SK-N-SH treated with all-trans-retinoic acid at 6 μM for 48 hours (cell line): ENCODE measurements at regions not wholly inside any gene's neighbourhood (a gene's known extent, or its start where the extent isn't known, plus 50 kb on each side); places are given as distances from the start of the nearest gene placed in this dataset.

ENCODE experiments used
- ATAC-seq: fragments of 200-7000 bp; cut with Tn5 transposase; 3 replicates; pipeline ENCODE4 v1.9.1; 2020; ENCODE audit warnings: mild to moderate bottlenecking, moderate library complexity
- ARNTL ChIP-seq: fragments of 450-650 bp; formaldehyde crosslinking; IDR thresholded peaks from 2 replicates; pipeline ENCODE4 v1.5.0; 2020; ENCODE audit warnings: low read depth, mild to moderate bottlenecking, moderate library complexity, borderline replicate concordance
- BACH2 ChIP-seq: fragments of 250-450 bp; sonication (Bioruptor Pico); IDR thresholded peaks from 2 replicates; pipeline ENCODE4 v1.9.0; 2021; ENCODE audit warnings: mild to moderate bottlenecking, borderline replicate concordance
- CSDC2 ChIP-seq: fragments of 250-450 bp; sonication (Bioruptor Pico); IDR thresholded peaks from 2 replicates; pipeline ENCODE4 v1.5.0; 2020; ENCODE audit warnings: mild to moderate bottlenecking, moderate library complexity
- ESRRG ChIP-seq: fragments of 250-450 bp; sonication (Bioruptor Pico); IDR thresholded peaks from 2 replicates; pipeline ENCODE4 v1.6.1; 2021; ENCODE audit warnings: mild to moderate bottlenecking
- GLIS3 ChIP-seq: fragments of 250-450 bp; sonication (Bioruptor Pico); IDR thresholded peaks from 2 replicates; pipeline ENCODE4 v1.5.0; 2020; ENCODE audit warnings: mild to moderate bottlenecking, moderate library complexity
- ISL1 ChIP-seq: fragments of 250-450 bp; sonication (Bioruptor Pico); IDR thresholded peaks from 2 replicates; pipeline ENCODE4 v2.1.2; 2022; ENCODE audit warnings: mild to moderate bottlenecking, moderate library complexity
- OSR1 ChIP-seq: fragments of 250-450 bp; sonication (Bioruptor Pico); IDR thresholded peaks from 2 replicates; pipeline ENCODE4 v1.8.0; 2022; ENCODE audit warnings: moderate library complexity, mild to moderate bottlenecking, inconsistent platforms
- RARB ChIP-seq: fragments of 250-450 bp; sonication (Bioruptor Pico); IDR thresholded peaks from 2 replicates; pipeline ENCODE4 v1.8.0; 2021; ENCODE audit warnings: mild to moderate bottlenecking, moderate library complexity
- SNAI2 ChIP-seq: fragments of 250-450 bp; sonication (Bioruptor Pico); IDR thresholded peaks from 2 replicates; pipeline ENCODE4 v1.5.0; 2020; ENCODE audit warnings: mild to moderate bottlenecking, moderate library complexity
- TCF4 ChIP-seq: fragments of 250-450 bp; sonication (Bioruptor Pico); IDR thresholded peaks from 2 replicates; pipeline ENCODE4 v1.8.0; 2021; ENCODE audit warnings: mild to moderate bottlenecking, moderate library complexity, borderline replicate concordance
- TOX ChIP-seq: fragments of 250-450 bp; sonication (Bioruptor Pico); IDR thresholded peaks from 2 replicates; pipeline ENCODE4 v1.8.0; 2021; ENCODE audit warnings: mild to moderate bottlenecking, moderate library complexity, borderline replicate concordance
- ZC3H10 ChIP-seq: fragments of 250-450 bp; sonication (Bioruptor Pico); IDR thresholded peaks from 2 replicates; pipeline ENCODE4 v1.5.1; 2021; ENCODE audit warnings: mild to moderate bottlenecking, moderate library complexity
- ZFP3 ChIP-seq: fragments of 250-450 bp; sonication (Bioruptor Pico); IDR thresholded peaks from 2 replicates; pipeline ENCODE4 v1.5.0; 2020; ENCODE audit warnings: mild to moderate bottlenecking, moderate library complexity
- ZFP30 ChIP-seq: fragments of 450-650 bp; formaldehyde crosslinking; IDR thresholded peaks from 2 replicates; pipeline ENCODE4 v1.5.0; 2022; ENCODE audit warnings: mild to moderate bottlenecking, moderate library complexity
- ZNF565 ChIP-seq: fragments of 450-650 bp; formaldehyde crosslinking; conservative IDR thresholded peaks from 2 replicates; pipeline ENCODE4 v1.5.0; 2020; ENCODE audit warnings: low read depth, mild to moderate bottlenecking, moderate library complexity
- ZNF70 ChIP-seq: fragments of 450-650 bp; formaldehyde crosslinking; IDR thresholded peaks from 2 replicates; pipeline ENCODE4 v1.5.0; 2020; ENCODE audit warnings: mild to moderate bottlenecking, moderate library complexity
- TF ChIP-seq, protein P1 (sequence below): fragments of 250-450 bp; sonication (Bioruptor Pico); IDR thresholded peaks from 2 replicates; pipeline ENCODE4 v1.5.0; 2020; ENCODE audit warnings: mild to moderate bottlenecking, moderate library complexity
- TF ChIP-seq, protein P2 (sequence below): fragments of 250-450 bp; sonication (Bioruptor Pico); IDR thresholded peaks from 2 replicates; pipeline ENCODE4 v1.5.1; 2021; ENCODE audit warnings: mild to moderate bottlenecking, moderate library complexity
- TF ChIP-seq, protein P3 (sequence below): fragments of 250-450 bp; sonication (Bioruptor Pico); IDR thresholded peaks from 2 replicates; pipeline ENCODE4 v1.5.1; 2020; ENCODE audit warnings: low read depth, mild to moderate bottlenecking, moderate library complexity
- TF ChIP-seq, protein P4 (sequence below): fragments of 250-450 bp; sonication (Bioruptor Pico); IDR thresholded peaks from 2 replicates; pipeline ENCODE4 v1.8.0; 2021; ENCODE audit warnings: low read depth, mild to moderate bottlenecking, moderate library complexity, borderline replicate concordance
- TF ChIP-seq, protein P5 (sequence below): fragments of 250-450 bp; sonication (Bioruptor Pico); IDR thresholded peaks from 2 replicates; pipeline ENCODE4 v1.8.0; 2020; ENCODE audit warnings: mild to moderate bottlenecking, moderate library complexity, borderline replicate concordance

DNA sequence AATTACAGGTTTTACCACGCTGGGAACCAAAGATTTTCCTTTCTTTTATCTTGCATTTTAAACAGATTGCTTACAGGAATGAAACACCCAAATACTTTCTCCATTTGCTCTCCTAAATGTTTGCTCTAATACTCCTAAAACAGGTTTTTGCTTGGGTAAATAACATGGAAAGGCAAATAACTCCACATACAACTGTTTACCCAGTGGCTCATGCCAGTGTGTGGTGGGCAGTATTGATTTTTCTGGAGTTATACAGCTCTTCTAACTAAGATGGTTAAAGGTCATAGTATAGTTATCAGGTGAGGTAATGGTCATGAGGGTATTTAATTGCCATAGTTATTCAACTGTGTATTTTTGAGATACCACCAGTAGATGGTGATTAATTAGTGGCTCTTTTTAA lies 61.2 kb upstream of the RAB27B start:
- no peak for ATAC-seq
- TF ChIP-seq ZNF70 (no peak), GLIS3 (no peak)
- TF ChIP-seq, protein P1, sequence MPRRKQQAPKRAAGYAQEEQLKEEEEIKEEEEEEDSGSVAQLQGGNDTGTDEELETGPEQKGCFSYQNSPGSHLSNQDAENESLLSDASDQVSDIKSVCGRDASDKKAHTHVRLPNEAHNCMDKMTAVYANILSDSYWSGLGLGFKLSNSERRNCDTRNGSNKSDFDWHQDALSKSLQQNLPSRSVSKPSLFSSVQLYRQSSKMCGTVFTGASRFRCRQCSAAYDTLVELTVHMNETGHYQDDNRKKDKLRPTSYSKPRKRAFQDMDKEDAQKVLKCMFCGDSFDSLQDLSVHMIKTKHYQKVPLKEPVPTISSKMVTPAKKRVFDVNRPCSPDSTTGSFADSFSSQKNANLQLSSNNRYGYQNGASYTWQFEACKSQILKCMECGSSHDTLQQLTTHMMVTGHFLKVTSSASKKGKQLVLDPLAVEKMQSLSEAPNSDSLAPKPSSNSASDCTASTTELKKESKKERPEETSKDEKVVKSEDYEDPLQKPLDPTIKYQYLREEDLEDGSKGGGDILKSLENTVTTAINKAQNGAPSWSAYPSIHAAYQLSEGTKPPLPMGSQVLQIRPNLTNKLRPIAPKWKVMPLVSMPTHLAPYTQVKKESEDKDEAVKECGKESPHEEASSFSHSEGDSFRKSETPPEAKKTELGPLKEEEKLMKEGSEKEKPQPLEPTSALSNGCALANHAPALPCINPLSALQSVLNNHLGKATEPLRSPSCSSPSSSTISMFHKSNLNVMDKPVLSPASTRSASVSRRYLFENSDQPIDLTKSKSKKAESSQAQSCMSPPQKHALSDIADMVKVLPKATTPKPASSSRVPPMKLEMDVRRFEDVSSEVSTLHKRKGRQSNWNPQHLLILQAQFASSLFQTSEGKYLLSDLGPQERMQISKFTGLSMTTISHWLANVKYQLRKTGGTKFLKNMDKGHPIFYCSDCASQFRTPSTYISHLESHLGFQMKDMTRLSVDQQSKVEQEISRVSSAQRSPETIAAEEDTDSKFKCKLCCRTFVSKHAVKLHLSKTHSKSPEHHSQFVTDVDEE (CRISPR knock-in tag) = no peak

DNA sequence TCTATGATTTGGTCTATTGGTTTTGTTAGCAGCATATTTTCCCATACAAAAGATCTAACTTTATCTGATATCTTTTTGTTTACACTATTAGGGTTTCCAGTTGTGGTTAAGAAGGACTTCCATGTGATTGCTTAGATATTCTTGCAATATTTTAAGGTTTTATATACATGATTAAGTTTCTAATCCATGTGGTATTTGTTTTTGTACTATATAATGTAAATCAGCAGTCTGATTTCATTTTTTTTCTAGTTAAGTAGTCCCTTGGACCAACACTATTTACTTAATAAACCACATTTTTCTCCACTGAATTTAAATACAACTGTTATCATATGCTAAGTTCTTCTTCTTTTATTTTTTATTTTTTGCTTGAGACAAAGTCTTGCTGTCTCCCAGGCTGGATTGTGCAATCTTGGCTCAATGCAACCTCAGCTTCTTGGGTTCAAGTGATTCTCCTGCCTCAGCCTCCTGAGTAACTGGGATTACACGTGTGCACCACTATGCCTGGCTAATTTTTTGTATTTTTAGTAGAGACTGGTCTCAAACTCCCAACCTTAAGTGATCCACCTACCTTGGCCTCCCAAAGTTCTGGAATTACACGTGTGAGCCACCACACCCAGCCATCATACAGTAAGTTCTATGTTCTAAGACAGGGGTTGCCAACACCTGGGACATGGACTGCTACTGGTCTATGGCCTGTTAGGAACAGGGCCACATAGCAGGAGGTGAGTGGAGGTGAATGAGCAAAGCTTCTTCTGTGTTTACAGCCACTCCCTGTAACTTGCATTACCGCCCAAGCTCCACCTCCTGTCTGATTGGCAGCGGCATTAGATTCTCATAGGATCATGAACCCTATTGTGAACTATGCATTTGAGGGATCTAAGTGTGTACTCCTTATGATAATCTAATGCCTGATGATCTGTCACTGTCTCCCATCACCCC lies 58.5 kb upstream of the RAB27B start:
- no peak for ATAC-seq
- TF ChIP-seq BACH2 (CRISPR knock-in tag) (no peak), TOX (CRISPR knock-in tag) (no peak), ZNF565 (CRISPR knock-in tag) (no peak), ZFP30 (CRISPR knock-in tag) (no peak), RARB (CRISPR knock-in tag) (no peak), ESRRG (CRISPR knock-in tag) (no peak), OSR1 (no peak), ZC3H10 (CRISPR knock-in tag) (no peak)
- TF ChIP-seq, protein P2, sequence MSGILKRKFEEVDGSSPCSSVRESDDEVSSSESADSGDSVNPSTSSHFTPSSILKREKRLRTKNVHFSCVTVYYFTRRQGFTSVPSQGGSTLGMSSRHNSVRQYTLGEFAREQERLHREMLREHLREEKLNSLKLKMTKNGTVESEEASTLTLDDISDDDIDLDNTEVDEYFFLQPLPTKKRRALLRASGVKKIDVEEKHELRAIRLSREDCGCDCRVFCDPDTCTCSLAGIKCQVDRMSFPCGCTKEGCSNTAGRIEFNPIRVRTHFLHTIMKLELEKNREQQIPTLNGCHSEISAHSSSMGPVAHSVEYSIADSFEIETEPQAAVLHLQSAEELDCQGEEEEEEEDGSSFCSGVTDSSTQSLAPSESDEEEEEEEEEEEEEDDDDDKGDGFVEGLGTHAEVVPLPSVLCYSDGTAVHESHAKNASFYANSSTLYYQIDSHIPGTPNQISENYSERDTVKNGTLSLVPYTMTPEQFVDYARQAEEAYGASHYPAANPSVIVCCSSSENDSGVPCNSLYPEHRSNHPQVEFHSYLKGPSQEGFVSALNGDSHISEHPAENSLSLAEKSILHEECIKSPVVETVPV (CRISPR knock-in tag) = no peak
- TF ChIP-seq, protein P3, sequence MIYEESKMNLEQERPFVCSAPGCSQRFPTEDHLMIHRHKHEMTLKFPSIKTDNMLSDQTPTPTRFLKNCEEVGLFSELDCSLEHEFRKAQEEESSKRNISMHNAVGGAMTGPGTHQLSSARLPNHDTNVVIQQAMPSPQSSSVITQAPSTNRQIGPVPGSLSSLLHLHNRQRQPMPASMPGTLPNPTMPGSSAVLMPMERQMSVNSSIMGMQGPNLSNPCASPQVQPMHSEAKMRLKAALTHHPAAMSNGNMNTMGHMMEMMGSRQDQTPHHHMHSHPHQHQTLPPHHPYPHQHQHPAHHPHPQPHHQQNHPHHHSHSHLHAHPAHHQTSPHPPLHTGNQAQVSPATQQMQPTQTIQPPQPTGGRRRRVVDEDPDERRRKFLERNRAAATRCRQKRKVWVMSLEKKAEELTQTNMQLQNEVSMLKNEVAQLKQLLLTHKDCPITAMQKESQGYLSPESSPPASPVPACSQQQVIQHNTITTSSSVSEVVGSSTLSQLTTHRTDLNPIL (CRISPR knock-in tag) = no peak

DNA sequence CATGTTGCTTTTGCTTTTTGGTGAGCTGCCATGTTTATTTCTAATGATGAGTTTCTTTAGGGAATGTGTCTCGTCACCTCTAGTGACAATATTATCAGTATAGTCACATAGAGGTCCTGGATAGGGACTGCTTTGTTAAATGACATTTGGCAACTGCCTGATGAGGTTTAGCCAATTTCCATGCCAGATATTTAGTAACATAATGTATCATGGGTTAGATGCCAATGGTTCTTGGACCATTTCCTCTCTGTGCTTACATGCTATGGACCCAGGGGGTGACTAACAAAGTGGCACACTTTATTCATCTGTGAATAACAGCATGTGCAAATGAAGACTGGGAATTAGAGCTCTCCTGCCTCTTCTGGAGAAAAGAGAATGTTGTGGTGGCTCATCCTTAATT lies 56.2 kb upstream of the RAB27B start:
- TF ChIP-seq ZFP3 (no peak), TCF4 (no peak), SNAI2 (no peak), ZC3H10 (CRISPR knock-in tag) (no peak), RARB (CRISPR knock-in tag) (no peak), BACH2 (CRISPR knock-in tag) (no peak), ARNTL (CRISPR knock-in tag) (no peak), OSR1 (no peak), CSDC2 (CRISPR knock-in tag) (no peak), ZNF565 (CRISPR knock-in tag) (no peak), ESRRG (CRISPR knock-in tag) (no peak), ISL1 (no peak), GLIS3 (no peak), ZNF70 (no peak)
- TF ChIP-seq, protein P2 (CRISPR knock-in tag) = no peak
- TF ChIP-seq, protein P4, sequence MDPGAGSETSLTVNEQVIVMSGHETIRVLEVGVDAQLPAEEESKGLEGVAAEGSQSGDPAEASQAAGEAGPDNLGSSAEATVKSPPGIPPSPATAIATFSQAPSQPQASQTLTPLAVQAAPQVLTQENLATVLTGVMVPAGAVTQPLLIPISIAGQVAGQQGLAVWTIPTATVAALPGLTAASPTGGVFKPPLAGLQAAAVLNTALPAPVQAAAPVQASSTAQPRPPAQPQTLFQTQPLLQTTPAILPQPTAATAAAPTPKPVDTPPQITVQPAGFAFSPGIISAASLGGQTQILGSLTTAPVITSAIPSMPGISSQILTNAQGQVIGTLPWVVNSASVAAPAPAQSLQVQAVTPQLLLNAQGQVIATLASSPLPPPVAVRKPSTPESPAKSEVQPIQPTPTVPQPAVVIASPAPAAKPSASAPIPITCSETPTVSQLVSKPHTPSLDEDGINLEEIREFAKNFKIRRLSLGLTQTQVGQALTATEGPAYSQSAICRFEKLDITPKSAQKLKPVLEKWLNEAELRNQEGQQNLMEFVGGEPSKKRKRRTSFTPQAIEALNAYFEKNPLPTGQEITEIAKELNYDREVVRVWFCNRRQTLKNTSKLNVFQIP (CRISPR knock-in tag) = no peak
- TF ChIP-seq, protein P3 (CRISPR knock-in tag) = no peak
- TF ChIP-seq, protein P1 (CRISPR knock-in tag) = no peak
- TF ChIP-seq, protein P5, sequence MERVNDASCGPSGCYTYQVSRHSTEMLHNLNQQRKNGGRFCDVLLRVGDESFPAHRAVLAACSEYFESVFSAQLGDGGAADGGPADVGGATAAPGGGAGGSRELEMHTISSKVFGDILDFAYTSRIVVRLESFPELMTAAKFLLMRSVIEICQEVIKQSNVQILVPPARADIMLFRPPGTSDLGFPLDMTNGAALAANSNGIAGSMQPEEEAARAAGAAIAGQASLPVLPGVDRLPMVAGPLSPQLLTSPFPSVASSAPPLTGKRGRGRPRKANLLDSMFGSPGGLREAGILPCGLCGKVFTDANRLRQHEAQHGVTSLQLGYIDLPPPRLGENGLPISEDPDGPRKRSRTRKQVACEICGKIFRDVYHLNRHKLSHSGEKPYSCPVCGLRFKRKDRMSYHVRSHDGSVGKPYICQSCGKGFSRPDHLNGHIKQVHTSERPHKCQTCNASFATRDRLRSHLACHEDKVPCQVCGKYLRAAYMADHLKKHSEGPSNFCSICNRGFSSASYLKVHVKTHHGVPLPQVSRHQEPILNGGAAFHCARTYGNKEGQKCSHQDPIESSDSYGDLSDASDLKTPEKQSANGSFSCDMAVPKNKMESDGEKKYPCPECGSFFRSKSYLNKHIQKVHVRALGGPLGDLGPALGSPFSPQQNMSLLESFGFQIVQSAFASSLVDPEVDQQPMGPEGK (CRISPR knock-in tag) = no peak
- ATAC-seq = no peak
